ENCODE measurements at regions not wholly inside any gene's neighbourhood (a gene's known extent, or its start where the extent isn't known, plus 50 kb on each side); places are given as distances from the start of the nearest gene placed in this dataset.

- no peaks in the 10 kb centered on the region for H3K4me1 ChIP-seq
- no peaks in the 10 kb centered on the region for H3K27me3 ChIP-seq
- H3K27ac ChIP-seq, result no peak overlapping the region
- no peaks in the 10 kb centered on the region for H3K36me3 ChIP-seq
- TF ChIP-seq EP300 (IDR thresholded peaks at IDR 0.05) (no peak), POLR2A (IDR thresholded peaks at IDR 0.05) (no peak)
- TF ChIP-seq, protein P1, sequence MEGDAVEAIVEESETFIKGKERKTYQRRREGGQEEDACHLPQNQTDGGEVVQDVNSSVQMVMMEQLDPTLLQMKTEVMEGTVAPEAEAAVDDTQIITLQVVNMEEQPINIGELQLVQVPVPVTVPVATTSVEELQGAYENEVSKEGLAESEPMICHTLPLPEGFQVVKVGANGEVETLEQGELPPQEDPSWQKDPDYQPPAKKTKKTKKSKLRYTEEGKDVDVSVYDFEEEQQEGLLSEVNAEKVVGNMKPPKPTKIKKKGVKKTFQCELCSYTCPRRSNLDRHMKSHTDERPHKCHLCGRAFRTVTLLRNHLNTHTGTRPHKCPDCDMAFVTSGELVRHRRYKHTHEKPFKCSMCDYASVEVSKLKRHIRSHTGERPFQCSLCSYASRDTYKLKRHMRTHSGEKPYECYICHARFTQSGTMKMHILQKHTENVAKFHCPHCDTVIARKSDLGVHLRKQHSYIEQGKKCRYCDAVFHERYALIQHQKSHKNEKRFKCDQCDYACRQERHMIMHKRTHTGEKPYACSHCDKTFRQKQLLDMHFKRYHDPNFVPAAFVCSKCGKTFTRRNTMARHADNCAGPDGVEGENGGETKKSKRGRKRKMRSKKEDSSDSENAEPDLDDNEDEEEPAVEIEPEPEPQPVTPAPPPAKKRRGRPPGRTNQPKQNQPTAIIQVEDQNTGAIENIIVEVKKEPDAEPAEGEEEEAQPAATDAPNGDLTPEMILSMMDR (IDR thresholded peaks at IDR 0.05), result no peak
- no peaks in the 10 kb centered on the region for H3K9me3 ChIP-seq
- H3K4me3 ChIP-seq, result no peak overlapping the region
- no peak for DNase-seq (ENCODE audit: low spot score in 2 of 2)
These were observed 178.7 kb downstream of the FMR1NB start for GRCh38 chrX:148159796-148160195.

DNA sequence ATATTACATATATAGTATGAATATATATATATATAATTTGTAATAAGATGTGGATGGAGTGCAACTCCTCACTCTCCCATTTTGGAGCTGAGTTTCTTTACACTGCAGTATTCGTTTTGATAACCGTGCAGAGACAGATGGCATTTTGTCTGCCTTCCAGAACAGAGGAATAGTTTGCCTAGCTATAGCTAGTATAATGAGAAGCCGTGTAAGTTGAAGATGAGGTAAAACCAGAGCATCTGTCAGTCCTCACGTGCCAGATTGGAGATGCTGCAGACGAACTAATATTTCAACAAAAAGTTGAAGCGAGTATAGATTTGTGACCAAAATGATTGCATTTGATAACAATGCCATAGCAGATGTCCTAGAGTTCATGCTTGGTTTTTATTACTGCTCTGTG, 180.6 kb downstream of the FMR1NB start:
- 68 to 83% methylated on average over 6 of the region's 6 CpGs for WGBS, 2 donors
- TF ChIP-seq POLR2A (IDR thresholded peaks at IDR 0.05), result no peak
- TF ChIP-seq, protein P1 (IDR thresholded peaks at IDR 0.05), result no peak
- no peak for TF ChIP-seq EP300 (IDR thresholded peaks at IDR 0.05)
- H3K4me1 ChIP-seq, result no peaks in the 10 kb centered on the region

GRCh38 chrX:148185631-148186030, 204.5 kb downstream of the FMR1NB start:
- Histone ChIP-seq H3K27ac (no peak overlapping the region), H3K9me3 (no peaks in the 10 kb centered on the region), H3K4me3 (no peak overlapping the region), H3K4me1 (no peaks in the 10 kb centered on the region), H3K27me3 (no peaks in the 10 kb centered on the region), H3K36me3 (no peaks in the 10 kb centered on the region)
- TF ChIP-seq EP300 (IDR thresholded peaks at IDR 0.05), result no peak
- TF ChIP-seq, protein P1 (IDR thresholded peaks at IDR 0.05), result no peak
- no peak for TF ChIP-seq POLR2A (IDR thresholded peaks at IDR 0.05)
- no peak for DNase-seq (ENCODE audit: low spot score in 2 of 2)

More for the DNA sequence above, 180.6 kb downstream of the FMR1NB start:
- no peaks in the 10 kb centered on the region for H3K9me3 ChIP-seq
- DNase-seq (ENCODE audit: low spot score in 2 of 2), result no peak
- no peak overlapping the region for H3K4me3 ChIP-seq
- no peak overlapping the region for H3K27ac ChIP-seq
- H3K27me3 ChIP-seq, result no peaks in the 10 kb centered on the region
- no peaks in the 10 kb centered on the region for H3K36me3 ChIP-seq

GRCh38 chrX:148192547-148192946, 211.4 kb downstream of the FMR1NB start:
- no peaks in the 10 kb centered on the region for H3K4me1 ChIP-seq
- H3K4me3 ChIP-seq, result no peak overlapping the region
- H3K27ac ChIP-seq, result no peak overlapping the region
- TF ChIP-seq, protein P1 (IDR thresholded peaks at IDR 0.05), result no peak
- TF ChIP-seq POLR2A (IDR thresholded peaks at IDR 0.05) (no peak), EP300 (IDR thresholded peaks at IDR 0.05) (no peak)
- 64 to 66% methylated on average over 4 of the region's 4 CpGs for WGBS, 2 donors
- no peak for DNase-seq (ENCODE audit: low spot score in 2 of 2)
- no peaks in the 10 kb centered on the region for H3K36me3 ChIP-seq
- no peaks in the 10 kb centered on the region for H3K9me3 ChIP-seq
- H3K27me3 ChIP-seq, result no peaks in the 10 kb centered on the region

DNA sequence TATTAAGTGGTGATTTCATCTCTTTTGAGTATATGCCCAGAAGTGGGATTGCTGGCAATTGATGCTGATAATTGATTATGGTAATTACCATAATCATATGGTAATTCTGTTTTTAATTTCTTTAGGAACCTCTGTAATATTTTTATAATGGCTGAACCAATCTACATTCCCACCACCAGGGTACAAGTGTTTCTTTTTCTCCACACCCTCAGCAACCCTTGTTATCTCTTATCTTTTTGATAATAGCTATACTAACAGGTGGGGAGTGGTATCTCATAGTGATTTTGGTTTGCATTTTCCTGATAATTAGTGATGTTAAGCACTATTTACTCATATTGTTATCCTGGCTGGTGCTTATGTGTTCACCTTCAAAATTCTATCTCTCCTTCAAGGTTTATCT, 212.6 kb downstream of the FMR1NB start:
- no peaks in the 10 kb centered on the region for H3K4me1 ChIP-seq
- TF ChIP-seq, protein P1 (IDR thresholded peaks at IDR 0.05), result no peak
- TF ChIP-seq EP300 (IDR thresholded peaks at IDR 0.05), result no peak
- no peak for TF ChIP-seq POLR2A (IDR thresholded peaks at IDR 0.05)
- no peak overlapping the region for H3K27ac ChIP-seq
- H3K36me3 ChIP-seq, result no peaks in the 10 kb centered on the region
- H3K27me3 ChIP-seq, result no peaks in the 10 kb centered on the region
- H3K4me3 ChIP-seq, result no peak overlapping the region
- DNase-seq (ENCODE audit: low spot score in 2 of 2), result no peak
- no peaks in the 10 kb centered on the region for H3K9me3 ChIP-seq
